ENCODE measurements at regions not wholly inside any gene's neighbourhood (a gene's known extent, or its start where the extent isn't known, plus 50 kb on each side); places are given as distances from the start of the nearest gene placed in this dataset.

DNA sequence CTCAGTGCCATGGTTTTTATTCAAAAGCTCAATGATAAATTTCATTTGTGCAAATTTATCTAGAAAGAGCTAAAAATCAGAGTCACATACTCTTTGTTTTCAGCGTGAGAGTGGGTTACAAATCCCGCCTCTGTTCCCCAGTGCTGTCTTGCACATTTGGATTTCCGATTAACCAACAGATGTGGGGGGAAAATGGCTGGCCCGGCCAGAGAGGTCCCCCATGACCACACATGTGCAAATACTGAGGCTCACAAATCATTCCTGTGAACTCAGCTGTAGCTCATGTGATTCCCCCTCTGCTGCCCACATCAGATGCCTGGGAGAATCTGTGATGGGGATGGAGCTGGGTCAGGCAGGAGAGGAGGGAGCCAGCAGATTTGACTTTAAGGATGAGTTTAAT, 168.7 kb downstream of the PAX1 start:
- TF ChIP-seq, protein P1, sequence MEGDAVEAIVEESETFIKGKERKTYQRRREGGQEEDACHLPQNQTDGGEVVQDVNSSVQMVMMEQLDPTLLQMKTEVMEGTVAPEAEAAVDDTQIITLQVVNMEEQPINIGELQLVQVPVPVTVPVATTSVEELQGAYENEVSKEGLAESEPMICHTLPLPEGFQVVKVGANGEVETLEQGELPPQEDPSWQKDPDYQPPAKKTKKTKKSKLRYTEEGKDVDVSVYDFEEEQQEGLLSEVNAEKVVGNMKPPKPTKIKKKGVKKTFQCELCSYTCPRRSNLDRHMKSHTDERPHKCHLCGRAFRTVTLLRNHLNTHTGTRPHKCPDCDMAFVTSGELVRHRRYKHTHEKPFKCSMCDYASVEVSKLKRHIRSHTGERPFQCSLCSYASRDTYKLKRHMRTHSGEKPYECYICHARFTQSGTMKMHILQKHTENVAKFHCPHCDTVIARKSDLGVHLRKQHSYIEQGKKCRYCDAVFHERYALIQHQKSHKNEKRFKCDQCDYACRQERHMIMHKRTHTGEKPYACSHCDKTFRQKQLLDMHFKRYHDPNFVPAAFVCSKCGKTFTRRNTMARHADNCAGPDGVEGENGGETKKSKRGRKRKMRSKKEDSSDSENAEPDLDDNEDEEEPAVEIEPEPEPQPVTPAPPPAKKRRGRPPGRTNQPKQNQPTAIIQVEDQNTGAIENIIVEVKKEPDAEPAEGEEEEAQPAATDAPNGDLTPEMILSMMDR (IDR thresholded peaks at IDR 0.05), result no peak
- TF ChIP-seq POLR2A (IDR thresholded peaks at IDR 0.05), result no peak
